Epidermal melanocyte (primary cell): ENCODE measurements at regions not wholly inside any gene's neighbourhood (a gene's known extent, or its start where the extent isn't known, plus 50 kb on each side); places are given as distances from the start of the nearest gene placed in this dataset.
"Not testable (repeated sequence)": the region's sequence is repeated elsewhere in the genome, so short reads cannot be mapped to it uniquely, and the experiment has no call there.

Source experiments
- DNase-seq: peaks from one replicate; pipeline ENCODE4 v3.0.0; 2011; ENCODE audit warnings: low spot score; ENCODE audit not compliant: insufficient read length

DNA sequence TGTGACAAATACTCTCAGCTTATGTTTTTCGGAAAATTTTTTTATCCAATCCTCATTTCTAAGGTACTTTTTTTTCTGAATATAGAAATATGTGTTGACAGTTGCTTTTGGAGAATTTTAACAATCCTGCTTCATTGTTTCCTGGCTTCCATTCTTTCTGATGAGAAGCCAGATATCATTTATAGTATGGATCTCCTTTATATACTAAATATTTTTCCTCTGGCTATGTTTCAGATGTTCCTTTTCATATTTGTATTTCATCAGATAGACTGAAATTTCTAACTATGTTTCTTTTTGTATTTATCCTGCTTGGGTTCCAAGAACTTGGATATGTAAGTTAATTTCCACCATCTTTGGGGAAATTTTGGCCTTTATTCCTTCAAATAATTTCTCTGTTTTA, 138.9 kb upstream of the CDH11 start:
- no peak for DNase-seq

DNA sequence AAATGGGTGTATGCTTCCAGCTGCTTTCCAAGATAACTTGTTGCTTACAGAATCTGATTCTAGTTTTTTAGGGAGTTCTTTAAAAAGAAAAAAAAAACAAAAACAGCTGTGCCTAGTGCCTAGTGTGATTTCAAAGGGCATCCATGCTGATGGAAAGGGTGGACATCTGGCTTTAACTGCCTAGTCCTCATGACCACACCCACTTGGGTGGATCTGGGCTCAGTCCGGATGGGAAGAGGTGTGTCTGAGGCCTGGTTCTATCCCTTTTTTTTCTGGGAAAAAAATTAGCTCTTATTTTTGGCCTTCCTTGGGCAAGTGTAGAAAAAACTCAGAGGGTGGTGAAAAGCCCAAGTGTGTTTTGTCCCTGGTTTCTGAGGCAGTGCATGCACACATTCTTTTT, 132.3 kb upstream of the CDH11 start:
- DNase-seq, result no peak

DNA sequence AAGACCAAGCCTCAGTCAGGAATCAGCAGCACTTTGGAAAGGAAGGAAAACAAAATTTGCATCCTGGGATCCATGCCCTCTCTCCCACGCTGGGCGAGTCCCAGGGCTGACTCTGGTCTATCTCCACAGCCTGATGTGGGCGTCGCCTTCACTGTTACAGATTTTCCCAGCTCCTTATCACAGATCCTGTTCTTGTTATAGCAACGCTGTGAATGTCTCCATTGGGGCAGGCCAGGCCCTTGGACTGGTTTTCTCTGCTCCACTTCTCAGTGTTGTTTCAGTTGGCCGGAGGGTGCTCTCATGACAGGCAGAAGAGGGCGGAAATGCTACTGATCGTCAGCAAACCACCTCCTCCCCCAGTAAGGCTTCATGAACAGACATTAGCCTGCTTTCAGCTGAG, 127.9 kb upstream of the CDH11 start:
- no peak for DNase-seq

DNA sequence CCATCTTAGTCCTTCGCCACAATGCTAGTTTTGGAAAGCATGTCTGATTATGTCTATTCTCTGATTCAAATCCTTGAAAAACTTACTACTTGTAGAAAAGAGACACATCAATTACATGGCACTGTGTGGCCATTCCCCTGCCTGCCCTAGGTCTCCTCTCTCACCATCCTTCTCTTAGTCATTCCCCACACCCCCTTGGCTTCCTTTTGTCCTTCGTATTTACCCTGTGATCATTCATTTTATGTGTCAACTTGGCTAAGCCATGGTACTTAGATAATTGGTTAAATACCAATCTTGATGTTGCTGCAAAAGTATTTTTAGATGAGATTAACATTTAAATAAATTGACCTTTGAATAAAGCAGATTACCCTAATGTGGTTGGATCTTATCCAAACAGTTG, 122.9 kb upstream of the CDH11 start:
- no peak for DNase-seq

DNA sequence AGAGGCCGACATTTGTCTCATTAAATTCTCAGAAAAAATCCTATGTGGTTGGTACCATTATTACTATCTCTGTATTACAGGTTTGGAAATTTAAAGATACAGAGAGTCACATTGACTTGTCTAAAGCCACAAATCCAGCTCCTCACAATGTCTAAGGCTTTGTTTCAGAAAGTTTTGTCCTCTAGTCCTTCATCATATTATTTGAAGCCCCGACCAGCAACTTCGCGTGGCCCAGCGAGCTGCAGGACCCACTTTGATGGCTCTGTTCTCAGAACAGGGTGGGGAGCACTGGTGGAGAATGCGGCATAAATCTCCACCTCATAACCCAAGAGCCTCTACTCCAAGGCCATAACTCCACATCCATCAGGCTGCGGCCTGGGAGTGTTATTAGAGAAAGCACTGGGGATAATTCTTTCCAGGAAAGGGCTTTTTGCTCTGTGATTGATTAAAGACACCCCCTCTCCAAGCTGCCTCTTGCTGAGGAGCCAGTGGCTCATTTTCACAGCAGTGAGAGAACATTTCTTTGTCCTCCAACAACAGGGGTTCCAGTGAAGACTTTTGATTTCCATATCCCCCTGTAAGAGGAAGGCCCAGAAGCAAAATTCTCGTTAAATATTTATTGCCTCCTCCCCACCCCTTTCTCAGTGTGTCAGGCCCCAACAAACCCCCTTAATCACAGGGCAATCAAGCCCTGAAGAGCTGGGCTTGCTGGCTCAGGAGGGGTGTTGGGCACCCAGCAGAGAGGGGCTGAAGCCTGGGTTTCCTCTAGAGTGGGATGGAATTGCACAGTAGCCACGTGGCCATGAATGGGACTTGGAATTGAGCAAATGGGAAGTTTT, 113.7 kb upstream of the CDH11 start:
- no peak for DNase-seq

DNA sequence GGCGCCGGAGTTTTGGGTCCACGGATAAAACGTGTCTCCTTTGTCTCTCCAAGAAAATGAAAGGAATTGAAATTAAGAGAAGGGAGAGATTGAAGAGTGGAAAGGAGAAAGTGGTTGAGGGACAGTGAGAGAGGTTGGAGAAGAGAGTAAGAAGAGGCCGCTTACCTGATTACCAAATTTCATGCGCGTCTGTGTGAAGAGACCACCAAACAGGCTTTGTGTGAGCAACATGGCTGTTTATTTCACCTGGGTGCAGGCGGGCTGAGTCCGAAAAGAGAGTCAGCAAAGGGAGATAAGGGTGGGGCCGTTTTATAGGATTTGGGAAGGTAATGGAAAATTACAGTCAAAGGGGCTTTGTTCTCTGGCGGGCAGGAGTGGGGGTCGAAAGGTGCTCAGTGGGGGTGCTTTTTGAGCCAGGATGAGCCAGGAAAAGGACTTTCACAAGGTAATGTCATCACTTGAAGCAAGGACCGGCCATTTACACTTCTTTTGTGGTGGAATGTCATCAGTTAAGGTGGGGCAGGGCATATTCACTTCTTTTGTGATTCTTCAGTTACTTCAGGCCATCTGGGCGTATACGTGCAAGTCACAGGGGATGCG, 113.0 kb upstream of the CDH11 start:
- not testable (repeated sequence) for DNase-seq

DNA sequence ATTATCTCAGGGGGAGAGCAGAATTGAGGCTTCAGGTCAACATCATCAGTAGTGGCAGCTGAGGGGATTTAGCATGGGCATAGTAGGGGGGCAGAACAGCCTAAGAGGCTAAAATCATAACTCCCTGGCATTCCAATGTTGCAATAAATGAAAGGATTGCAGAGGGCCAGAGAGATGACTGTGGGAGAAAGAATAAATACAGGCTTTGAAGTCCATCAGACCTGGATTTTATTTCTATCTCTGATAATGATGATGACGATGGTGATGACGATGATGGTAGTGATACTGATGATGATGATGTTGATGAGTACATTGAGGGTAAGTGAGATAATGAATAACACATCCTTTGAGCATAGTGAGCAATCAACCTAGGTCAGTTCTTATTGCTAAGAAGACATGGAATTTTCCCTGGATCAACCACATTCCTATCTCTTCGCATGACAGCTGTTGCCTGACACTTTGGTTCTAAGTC, 107.4 kb upstream of the CDH11 start:
- DNase-seq, result no peak

DNA sequence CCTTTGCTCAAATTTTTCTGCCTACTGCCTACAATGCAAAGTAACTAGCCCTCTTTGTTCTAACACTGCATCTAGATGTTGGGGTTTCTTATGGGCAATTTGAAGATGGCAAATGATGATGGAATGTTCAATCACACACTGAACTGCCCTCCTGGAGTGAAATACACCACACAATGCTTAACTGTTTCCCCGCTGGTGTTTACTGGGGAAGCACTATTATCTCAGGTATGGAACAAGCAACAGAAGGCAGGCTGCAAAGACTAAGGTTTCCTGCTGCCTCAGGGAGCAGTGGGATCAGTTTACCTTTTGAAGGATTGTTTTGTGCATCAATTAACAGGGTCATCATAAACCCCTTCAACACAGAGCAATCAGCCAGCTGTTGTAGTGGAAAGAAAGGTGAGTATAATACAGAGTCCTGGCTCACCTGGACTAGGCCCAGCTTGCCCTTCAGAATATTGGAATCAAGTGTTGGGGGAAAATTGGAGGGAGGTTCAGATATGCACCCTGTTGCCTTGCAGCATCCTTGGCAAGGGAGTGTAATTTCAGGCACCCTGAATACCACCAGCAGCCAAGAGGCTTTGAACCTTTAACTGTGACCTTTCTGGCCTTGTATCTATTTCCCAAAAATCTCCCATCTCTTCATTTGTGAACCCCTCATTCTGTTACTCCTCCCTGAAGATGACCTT, 105.4 kb upstream of the CDH11 start:
- no peak for DNase-seq

DNA sequence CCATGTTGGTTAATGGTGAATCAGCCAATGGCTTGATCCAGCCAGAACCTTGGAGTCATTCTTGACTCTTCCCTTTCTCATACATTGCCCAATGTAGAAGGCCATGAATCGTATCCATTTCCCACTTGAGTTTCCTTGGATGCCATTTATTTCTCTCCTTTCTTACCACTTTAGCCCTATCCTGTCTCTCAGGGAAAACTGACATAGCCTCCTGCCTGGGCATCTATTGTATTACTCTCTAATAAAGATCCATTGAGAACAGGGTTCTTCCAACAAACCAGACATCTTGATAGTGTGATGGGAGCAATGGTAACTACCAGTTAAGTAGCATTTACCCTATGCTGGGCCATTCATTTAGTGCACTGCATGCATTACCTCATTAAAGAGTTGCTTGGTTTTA, 104.2 kb upstream of the CDH11 start:
- no peak for DNase-seq

DNA sequence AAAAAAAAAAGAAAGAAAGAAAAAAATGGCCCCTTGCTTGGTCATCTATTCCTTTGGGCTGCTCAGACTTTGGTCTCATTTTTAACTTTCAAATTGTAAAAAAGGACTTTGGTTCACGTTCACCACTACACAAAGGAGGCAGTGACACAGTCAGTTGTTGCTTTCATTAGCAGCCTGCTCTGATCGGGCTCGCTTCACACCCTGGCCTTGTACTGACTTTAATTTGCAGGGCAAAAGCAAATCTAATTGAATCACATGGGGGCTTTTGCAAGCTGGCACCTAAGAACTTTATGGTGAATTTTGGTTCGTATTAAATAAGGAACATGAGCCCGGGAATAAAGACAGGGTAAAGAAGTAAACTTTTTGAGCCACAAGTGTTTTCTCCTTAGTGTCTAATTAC, 103.6 kb upstream of the CDH11 start:
- no peak for DNase-seq

DNA sequence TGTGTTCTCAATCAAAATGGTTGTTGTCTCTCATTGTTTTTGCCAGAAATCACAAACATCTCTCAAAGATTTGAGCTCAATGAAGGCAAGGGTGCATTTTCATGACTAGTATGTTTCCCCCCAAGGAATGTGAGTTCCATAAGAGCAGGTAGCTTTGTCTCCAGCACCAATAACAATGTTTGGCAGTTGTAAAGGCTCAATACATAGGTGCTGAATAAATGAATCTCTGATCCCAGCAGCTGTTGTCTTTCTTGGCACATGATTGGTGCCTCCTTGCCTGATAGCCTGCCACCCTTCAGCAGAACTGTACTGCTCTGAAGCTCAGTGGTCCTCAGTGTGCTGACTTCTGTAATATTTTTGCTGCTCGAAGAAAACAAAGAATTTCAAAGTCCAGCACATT, 103.1 kb upstream of the CDH11 start:
- DNase-seq, result no peak

DNA sequence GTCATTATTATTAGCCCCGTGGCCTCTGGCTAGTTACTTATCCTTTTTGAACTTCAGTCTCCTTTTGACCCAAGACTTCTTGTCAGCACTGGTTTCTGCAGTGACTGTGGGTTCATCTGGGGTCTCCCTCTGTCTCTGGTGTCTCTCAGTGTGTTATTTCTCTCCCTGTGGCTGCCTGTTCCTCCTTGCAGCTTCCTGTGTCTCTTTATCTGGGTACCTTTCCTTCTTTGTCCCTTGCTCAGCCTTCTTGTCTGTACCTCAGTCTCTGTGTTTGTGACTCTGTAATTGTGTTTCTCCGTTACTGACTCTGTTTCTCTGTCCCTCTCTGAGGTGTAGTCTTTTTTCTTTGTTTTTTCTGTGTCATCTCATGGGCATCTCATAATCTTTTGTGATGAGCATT, 102.6 kb upstream of the CDH11 start:
- DNase-seq, result no peak

DNA sequence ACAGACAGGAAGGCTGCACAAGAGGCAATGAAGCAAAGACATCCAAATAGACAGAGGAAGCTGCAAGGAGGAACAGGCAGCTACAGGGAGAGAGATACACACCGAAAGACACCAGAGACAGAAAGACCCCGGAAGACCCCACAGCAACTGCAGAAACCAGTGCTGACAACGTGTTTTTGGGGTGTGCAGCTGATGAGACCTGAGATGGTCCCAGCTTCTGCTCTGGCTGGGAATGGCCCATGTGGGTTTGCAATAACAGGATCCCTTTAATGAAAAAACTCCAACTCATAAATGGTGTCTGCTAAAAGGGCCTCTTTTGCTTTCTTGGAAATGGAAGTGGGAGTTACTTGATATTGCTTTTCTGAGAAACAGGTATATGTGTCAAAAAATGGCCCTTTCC, 101.5 kb upstream of the CDH11 start:
- no peak for DNase-seq

DNA sequence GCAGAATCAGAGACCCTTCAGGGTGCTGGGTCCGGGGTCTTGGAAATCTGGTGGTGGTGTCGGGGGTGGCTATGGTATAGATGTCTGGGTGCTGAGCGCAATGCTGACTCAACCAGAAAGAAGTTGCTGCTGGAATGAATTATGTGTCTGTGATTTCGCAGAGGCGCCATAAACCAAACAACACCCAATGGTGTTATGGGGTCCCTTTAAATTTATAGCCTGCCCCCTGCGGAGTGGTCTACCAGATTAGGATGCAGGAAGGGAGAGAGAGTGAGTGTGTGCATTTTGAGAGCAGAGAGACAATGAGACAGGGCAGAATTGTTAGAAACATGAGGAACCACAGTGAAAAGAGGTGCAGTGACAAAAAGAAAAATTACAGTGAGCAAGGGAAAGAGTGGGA, 100.7 kb upstream of the CDH11 start:
- DNase-seq, result no peak

DNA sequence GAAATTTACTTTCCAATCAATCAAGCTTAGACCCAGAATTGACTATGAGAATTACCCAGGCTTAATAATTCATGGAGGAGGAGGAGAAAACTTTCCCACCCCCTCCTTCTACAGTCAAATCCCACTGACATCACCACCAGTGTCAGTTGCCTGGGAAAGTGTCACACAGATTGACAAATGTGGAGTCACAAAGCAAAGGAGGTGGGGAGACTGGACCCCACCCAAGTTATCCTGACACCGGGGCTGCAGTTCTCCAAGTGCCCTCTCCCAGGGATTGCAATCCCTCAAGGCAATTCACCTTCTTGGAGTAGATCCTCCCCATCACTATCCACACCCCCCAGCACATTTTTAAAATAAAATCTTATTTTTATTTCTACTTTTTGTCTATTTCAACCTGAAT, 100.2 kb upstream of the CDH11 start:
- no peak for DNase-seq

DNA sequence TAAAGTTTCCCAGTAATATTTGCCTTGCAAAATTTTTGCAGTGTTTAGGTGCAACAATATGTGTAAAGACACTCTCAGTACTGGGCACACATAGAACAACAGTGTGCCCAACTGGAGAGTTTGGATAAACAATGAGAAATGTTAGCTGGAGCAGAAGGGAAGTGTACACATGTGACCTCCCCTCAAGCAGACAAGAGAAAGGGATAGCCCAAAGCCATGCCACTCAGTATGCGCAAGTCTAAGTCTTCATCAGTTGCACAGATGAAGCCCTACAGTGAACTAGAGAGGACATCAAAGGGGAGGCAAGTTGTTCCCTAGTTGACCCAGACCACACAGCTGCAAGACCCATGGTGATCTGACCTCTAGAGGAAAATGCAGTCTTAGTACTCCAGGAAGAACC, 97.9 kb upstream of the CDH11 start:
- no peak for DNase-seq

DNA sequence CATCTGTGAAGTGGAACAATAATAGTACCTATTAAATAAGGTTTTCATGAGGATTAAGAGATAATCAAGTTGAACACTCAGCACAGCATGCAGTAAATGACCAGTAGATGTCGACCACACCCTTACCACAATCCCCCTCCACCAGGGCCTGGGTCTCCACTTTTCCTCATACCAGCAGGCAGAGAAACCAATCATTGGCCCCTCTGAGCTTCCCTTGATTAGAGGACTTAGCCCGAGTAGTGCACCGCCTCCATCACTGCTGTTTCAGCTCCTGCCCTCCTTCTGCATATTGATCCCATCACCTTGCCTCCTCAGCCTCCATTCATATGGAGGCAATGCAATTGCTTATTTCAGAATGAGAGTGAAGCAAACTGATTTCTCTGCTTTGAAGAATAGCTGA, 96.5 kb upstream of the CDH11 start:
- DNase-seq, result no peak

DNA sequence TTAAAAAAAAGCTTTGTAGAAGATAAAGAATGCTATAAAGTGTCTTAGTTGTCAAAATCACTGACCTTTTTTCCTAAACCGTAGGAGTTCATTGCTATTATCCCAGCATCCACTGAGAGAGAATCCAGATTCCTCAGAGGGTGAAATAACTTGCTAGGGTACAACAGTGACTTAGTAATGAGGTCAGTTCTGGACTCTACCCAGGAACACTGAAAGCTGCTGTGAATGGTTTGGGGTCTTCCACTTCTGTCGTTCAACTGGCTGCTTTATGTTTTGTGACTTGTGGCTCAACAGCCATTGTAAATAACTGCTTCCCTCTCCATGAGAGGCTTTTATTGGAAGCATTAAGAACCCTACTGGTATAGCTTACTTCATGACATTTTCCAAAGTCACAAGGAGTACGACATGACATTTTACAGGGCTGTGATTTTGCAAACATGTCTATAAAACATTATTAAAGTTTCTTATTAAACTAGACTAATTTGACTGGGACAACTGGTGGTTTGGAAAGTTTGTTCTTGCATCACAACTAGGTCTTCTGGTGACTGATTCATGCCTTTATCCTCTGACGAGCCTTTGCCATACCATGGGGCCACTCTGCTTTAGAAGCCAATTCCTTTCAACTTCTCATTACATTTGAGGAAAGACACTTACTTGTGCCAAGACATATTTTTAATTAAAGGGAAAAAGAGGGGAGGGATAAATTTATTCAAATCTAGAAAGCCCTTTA, 92.2 kb upstream of the CDH11 start:
- no peak for DNase-seq

DNA sequence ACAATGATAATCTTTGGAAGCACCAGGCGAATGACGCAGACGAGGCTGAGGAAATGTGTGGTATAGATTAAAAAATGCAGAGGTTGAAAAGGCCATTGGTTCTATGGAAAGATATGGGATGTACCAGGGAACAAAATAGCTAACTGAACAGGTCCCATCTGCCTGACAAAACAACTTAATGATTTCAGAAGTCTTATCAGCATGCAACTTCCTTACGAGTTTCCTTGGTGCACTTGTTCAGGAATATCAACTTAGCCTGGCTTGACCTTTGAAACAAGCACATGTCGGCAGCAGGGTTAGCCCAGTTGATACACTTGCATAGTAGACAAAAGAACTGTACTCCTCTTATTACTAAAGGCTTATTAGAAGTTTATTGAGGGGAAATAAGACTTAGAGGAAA, 90.9 kb upstream of the CDH11 start:
- no peak for DNase-seq

DNA sequence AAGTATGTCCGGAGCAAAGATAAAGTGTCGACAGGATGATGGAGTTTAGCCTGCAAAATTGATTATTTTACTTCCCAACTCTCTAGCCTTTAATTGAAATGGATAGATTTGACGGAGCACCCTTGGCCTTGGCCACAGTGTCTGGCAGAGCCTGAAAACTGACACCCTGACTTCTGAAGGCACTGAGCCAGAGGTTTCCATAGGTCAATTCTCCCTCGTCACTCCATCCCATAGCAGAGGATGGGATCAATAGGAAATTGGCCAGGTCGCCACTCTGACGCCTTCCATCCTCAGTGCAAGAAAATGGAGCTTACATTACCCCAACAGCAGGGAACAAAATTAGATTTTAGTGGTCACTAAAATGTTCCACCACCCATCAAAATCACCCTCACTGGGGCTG, 90.4 kb upstream of the CDH11 start:
- no peak for DNase-seq

DNA sequence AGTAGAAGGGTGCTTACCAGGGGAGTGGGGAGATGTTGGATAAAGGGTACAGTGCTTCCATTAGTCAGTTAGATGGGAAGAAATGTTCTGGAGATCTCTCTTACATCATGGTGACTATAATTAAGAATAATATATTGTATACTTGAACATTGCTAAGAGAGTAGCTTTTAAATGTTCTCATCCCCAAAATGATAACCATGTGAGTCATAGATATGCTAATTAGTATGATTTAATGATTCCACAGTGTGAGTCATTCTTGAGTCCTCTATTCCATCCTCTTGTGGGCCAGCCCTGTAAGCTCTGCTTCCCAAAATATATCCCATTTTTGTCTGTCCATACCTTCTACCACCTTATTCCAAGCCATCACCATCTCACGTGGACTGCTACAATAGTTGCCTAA, 80.6 kb upstream of the CDH11 start:
- DNase-seq, result no peak

DNA sequence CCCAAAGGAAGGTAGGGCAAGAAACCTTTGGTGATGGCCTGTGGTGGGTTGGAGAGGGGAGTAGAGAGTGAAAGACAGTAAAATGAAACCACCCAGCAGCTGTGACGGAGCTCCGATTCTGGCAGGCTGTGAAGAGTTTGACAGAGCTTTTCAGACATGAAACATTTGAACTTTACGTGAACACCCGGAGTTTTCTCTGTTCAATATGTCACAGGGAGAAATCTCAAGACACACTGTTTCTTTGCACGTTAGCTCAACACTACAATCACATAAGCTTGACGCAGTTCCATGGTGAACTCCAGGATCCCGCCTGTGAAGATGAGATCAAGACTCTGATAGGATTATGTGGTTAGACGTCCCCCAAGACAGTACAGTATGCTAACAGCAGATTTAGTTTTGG, 79.6 kb upstream of the CDH11 start:
- no peak for DNase-seq
